Ishikawa (cell line): ENCODE measurements at regions not wholly inside any gene's neighbourhood (a gene's known extent, or its start where the extent isn't known, plus 50 kb on each side); places are given as distances from the start of the nearest gene placed in this dataset.

Source experiments
- CEBPB ChIP-seq: IDR thresholded peaks from 2 replicates; pipeline ENCODE4 v1.6.1; 2012
- CREB1 ChIP-seq: IDR thresholded peaks from 2 replicates; pipeline ENCODE4 v1.6.1; 2012; ENCODE audit warnings: low read depth
- EGR1 ChIP-seq: IDR thresholded peaks from 2 replicates; pipeline ENCODE4 v1.6.1; 2012
- EP300 ChIP-seq: IDR thresholded peaks from 2 replicates; pipeline ENCODE4 v1.6.1; 2012; ENCODE audit warnings: borderline replicate concordance
- FOXM1 ChIP-seq: IDR thresholded peaks from 2 replicates; pipeline ENCODE4 v1.6.1; 2012; ENCODE audit warnings: low read depth, borderline replicate concordance
- MAX ChIP-seq: IDR thresholded peaks from 2 replicates; pipeline ENCODE4 v1.6.1; 2012
- NFIC ChIP-seq: IDR thresholded peaks from 2 replicates; pipeline ENCODE4 v1.6.1; 2012
- RAD21 ChIP-seq: IDR thresholded peaks from 2 replicates; pipeline ENCODE4 v1.6.1; 2012; ENCODE audit warnings: low read depth
- REST ChIP-seq: IDR thresholded peaks from 2 replicates; pipeline ENCODE4 v1.6.1; 2012; ENCODE audit warnings: low read depth, mild to moderate bottlenecking
- TAF1 ChIP-seq: IDR thresholded peaks from 2 replicates; pipeline ENCODE4 v1.6.1; 2012; ENCODE audit warnings: low read depth, mild to moderate bottlenecking
- TCF12 ChIP-seq: IDR thresholded peaks from 2 replicates; pipeline ENCODE4 v1.6.1; 2012; ENCODE audit warnings: low read depth
- TEAD4 ChIP-seq: IDR thresholded peaks from 2 replicates; pipeline ENCODE4 v1.6.1; 2012
- USF1 ChIP-seq: IDR thresholded peaks from 2 replicates; pipeline ENCODE4 v1.6.1; 2012
- YY1 ChIP-seq: IDR thresholded peaks from 2 replicates; pipeline ENCODE4 v1.6.1; 2012; ENCODE audit warnings: low read depth
- ZBTB7A ChIP-seq: IDR thresholded peaks from 2 replicates; pipeline ENCODE4 v1.6.1; 2012; ENCODE audit warnings: low read depth

- no peak for TF ChIP-seq TEAD4
- no peak for TF ChIP-seq NFIC
- no peak for TF ChIP-seq EP300
- no peak for TF ChIP-seq EGR1
- no peak for TF ChIP-seq TCF12
- TF ChIP-seq TAF1, result no peak
- no peak for TF ChIP-seq ZBTB7A
Measured at GRCh38 chr3:22951910-22952309, 251.2 kb upstream of the UBE2E2 start.

- TF ChIP-seq NFIC (no peak), FOXM1 (no peak), EP300 (no peak), EGR1 (no peak), CREB1 (no peak), YY1 (no peak), RAD21 (no peak), USF1 (no peak), TAF1 (no peak), ZBTB7A (no peak), TEAD4 (no peak), TCF12 (no peak), CEBPB (no peak)
Measured at GRCh38 chr3:22952860-22953259, 250.3 kb upstream of the UBE2E2 start.

- TF ChIP-seq RAD21, result no peak
- no peak for TF ChIP-seq TEAD4
- TF ChIP-seq ZBTB7A, result no peak
- no peak for TF ChIP-seq TCF12
- no peak for TF ChIP-seq EGR1
- TF ChIP-seq EP300, result no peak
- TF ChIP-seq REST, result no peak
- no peak for TF ChIP-seq USF1
- no peak for TF ChIP-seq FOXM1
- TF ChIP-seq NFIC, result no peak
- TF ChIP-seq CEBPB, result no peak
- no peak for TF ChIP-seq MAX
- TF ChIP-seq CREB1, result no peak
- no peak for TF ChIP-seq YY1
- no peak for TF ChIP-seq TAF1
Measured at GRCh38 chr3:22959593-22959992, 243.5 kb upstream of the UBE2E2 start.

- TF ChIP-seq MAX, result no peak
- no peak for TF ChIP-seq ZBTB7A
- no peak for TF ChIP-seq CREB1
- no peak for TF ChIP-seq TCF12
- peak; percentile 82 for TF ChIP-seq RAD21
- no peak for TF ChIP-seq TAF1
Measured at GRCh38 chr3:22960105-22960984, 242.8 kb upstream of the UBE2E2 start.

- TF ChIP-seq CEBPB (no peak), RAD21 (no peak), TEAD4 (no peak), EP300 (no peak), REST (no peak), USF1 (no peak), FOXM1 (no peak), MAX (no peak), TCF12 (no peak), NFIC (no peak)
Measured at GRCh38 chr3:22962244-22962643, 240.9 kb upstream of the UBE2E2 start.
